ENCODE measurements at regions not wholly inside any gene's neighbourhood (a gene's known extent, or its start where the extent isn't known, plus 50 kb on each side); places are given as distances from the start of the nearest gene placed in this dataset.
A peak's percentile ranks its signal among the peaks of the same experiment; 100 is the strongest.

GRCh38 chr9:89815903-89816573 is 211.2 kb downstream of the GADD45G start (continued):
- TF ChIP-seq, protein P1, sequence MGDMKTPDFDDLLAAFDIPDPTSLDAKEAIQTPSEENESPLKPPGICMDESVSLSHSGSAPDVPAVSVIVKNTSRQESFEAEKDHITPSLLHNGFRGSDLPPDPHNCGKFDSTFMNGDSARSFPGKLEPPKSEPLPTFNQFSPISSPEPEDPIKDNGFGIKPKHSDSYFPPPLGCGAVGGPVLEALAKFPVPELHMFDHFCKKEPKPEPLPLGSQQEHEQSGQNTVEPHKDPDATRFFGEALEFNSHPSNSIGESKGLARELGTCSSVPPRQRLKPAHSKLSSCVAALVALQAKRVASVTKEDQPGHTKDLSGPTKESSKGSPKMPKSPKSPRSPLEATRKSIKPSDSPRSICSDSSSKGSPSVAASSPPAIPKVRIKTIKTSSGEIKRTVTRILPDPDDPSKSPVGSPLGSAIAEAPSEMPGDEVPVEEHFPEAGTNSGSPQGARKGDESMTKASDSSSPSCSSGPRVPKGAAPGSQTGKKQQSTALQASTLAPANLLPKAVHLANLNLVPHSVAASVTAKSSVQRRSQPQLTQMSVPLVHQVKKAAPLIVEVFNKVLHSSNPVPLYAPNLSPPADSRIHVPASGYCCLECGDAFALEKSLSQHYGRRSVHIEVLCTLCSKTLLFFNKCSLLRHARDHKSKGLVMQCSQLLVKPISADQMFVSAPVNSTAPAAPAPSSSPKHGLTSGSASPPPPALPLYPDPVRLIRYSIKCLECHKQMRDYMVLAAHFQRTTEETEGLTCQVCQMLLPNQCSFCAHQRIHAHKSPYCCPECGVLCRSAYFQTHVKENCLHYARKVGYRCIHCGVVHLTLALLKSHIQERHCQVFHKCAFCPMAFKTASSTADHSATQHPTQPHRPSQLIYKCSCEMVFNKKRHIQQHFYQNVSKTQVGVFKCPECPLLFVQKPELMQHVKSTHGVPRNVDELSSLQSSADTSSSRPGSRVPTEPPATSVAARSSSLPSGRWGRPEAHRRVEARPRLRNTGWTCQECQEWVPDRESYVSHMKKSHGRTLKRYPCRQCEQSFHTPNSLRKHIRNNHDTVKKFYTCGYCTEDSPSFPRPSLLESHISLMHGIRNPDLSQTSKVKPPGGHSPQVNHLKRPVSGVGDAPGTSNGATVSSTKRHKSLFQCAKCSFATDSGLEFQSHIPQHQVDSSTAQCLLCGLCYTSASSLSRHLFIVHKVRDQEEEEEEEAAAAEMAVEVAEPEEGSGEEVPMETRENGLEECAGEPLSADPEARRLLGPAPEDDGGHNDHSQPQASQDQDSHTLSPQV (IDR thresholded peaks at IDR 0.05), result peak; percentile 72
- TF ChIP-seq PKNOX1 (IDR thresholded peaks at IDR 0.05), result peak; percentile 92
- peak; percentile 51; the same call in 1 of the 3 replicates for TF ChIP-seq POU2F2 (IDR thresholded peaks at IDR 0.05; ENCODE audit: borderline replicate concordance, low read depth, low read length)
- peak; percentile 31; the same call in 1 of the 2 replicates for TF ChIP-seq NFIC (IDR thresholded peaks at IDR 0.05; ENCODE audit: low read depth, low read length)
- peak; percentile 60 for TF ChIP-seq POLR2A (IDR thresholded peaks at IDR 0.05; ENCODE audit: low read depth, low read length)
- no peak for TF ChIP-seq NFYA (IDR thresholded peaks at IDR 0.05; ENCODE audit: borderline replicate concordance, low read depth, low read length)
- no peak for TF ChIP-seq LARP7 (IDR thresholded peaks at IDR 0.05)
- TF ChIP-seq IKZF2 (IDR thresholded peaks at IDR 0.05), result peak; percentile 76 to 78
- TF ChIP-seq, protein P2, sequence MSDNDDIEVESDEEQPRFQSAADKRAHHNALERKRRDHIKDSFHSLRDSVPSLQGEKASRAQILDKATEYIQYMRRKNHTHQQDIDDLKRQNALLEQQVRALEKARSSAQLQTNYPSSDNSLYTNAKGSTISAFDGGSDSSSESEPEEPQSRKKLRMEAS (IDR thresholded peaks at IDR 0.05; ENCODE audit: low read depth, low read length), result peak; percentile 84
- TF ChIP-seq, protein P3, sequence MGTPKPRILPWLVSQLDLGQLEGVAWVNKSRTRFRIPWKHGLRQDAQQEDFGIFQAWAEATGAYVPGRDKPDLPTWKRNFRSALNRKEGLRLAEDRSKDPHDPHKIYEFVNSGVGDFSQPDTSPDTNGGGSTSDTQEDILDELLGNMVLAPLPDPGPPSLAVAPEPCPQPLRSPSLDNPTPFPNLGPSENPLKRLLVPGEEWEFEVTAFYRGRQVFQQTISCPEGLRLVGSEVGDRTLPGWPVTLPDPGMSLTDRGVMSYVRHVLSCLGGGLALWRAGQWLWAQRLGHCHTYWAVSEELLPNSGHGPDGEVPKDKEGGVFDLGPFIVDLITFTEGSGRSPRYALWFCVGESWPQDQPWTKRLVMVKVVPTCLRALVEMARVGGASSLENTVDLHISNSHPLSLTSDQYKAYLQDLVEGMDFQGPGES (IDR thresholded peaks at IDR 0.05), result no peak
- 0 out of 2 replicates have a peak, but pooled peaks have one; percentile 8 for TF ChIP-seq YY1 (IDR thresholded peaks at IDR 0.05; ENCODE audit: low read depth, low read length)
- 0 out of 2 replicates have a peak, but pooled peaks have one; percentile 33 for TF ChIP-seq ZNF217 (IDR thresholded peaks at IDR 0.05)
- peak; percentile 91; the same call in 1 of the 2 replicates for TF ChIP-seq TCF12 (IDR thresholded peaks at IDR 0.05; ENCODE audit: low read depth, low read length)
- TF ChIP-seq NFYB (IDR thresholded peaks at IDR 0.05; ENCODE audit: insufficient read depth, low read depth, low read length), result no peak
- TF ChIP-seq, protein P4, sequence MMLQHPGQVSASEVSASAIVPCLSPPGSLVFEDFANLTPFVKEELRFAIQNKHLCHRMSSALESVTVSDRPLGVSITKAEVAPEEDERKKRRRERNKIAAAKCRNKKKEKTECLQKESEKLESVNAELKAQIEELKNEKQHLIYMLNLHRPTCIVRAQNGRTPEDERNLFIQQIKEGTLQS (IDR thresholded peaks at IDR 0.05; ENCODE audit: borderline replicate concordance, extremely low read depth, low read depth, low read length), result no peak
- TF ChIP-seq RAD51 (IDR thresholded peaks at IDR 0.05), result peak; percentile 90
- TF ChIP-seq CBX5 (IDR thresholded peaks at IDR 0.05; ENCODE audit: low read depth), result no peak
- peak; percentile 21; the same call in 1 of the 2 replicates for TF ChIP-seq NR2F1 (conservative IDR thresholded peaks at IDR 0.05)
- peak; percentile 62; the same call in 1 of the 2 replicates for TF ChIP-seq POLR2AphosphoS5 (IDR thresholded peaks at IDR 0.05; ENCODE audit: low read length)
- TF ChIP-seq BACH1 (IDR thresholded peaks at IDR 0.05; ENCODE audit: borderline replicate concordance), result peak; percentile 24; the same call in 1 of the 2 replicates
- peak; percentile 42; the same call in 1 of the 2 replicates for TF ChIP-seq RUNX3 (IDR thresholded peaks at IDR 0.05; ENCODE audit: low read length)
- no peak for TF ChIP-seq SUZ12 (IDR thresholded peaks at IDR 0.05; ENCODE audit: unreplicated experiment)
- no peak for TF ChIP-seq MXI1 (IDR thresholded peaks at IDR 0.05; ENCODE audit: low read depth, low read length)
- peak; percentile 69; the same call in 1 of the 2 replicates for TF ChIP-seq ATF7 (IDR thresholded peaks at IDR 0.05; ENCODE audit: low read depth)
- TF ChIP-seq FOXK2 (IDR thresholded peaks at IDR 0.05), result no peak
- TF ChIP-seq SRF (IDR thresholded peaks at IDR 0.05; ENCODE audit: low read depth in 2 of 2, low read length in 2 of 2), result no peak
